AG04450 (cell line): ENCODE measurements at regions not wholly inside any gene's neighbourhood (a gene's known extent, or its start where the extent isn't known, plus 50 kb on each side); places are given as distances from the start of the nearest gene placed in this dataset.

Experiments used
- CTCF ChIA-PET: fragments of 300-600, 350-600 bp; formaldehyde crosslinking; extraction: SDS; loops from one replicate; lab custom pipeline; 2022; ENCODE audit warnings: antibody characterized with exemption, inconsistent platforms; lab: Charles Lee
- POLR2A ChIA-PET: fragments of 350-600 bp; formaldehyde crosslinking; extraction: SDS; loops from one replicate; lab custom pipeline; 2021; ENCODE audit warnings: antibody characterized with exemption, inconsistent platforms; lab: Yijun Ruan, JAX
- DNase-seq: peaks from one replicate; pipeline ENCODE4 v3.0.0-alpha.2; 2011; ENCODE audit warnings: low read depth, low spot score
- H3K27ac ChIP-seq: one replicate; pipeline ENCODE4 v1.5.1; 2012; ENCODE audit warnings: low read depth, low read length, control low read depth
- H3K27me3 ChIP-seq: one replicate; pipeline ENCODE4 v1.6.0; 2012; ENCODE audit warnings: low read length; ENCODE audit not compliant: control insufficient read depth, insufficient read depth
- H3K4me3 ChIP-seq: 2 replicates; pipeline ENCODE4 v1.5.1; 2011; ENCODE audit warnings: mild to moderate bottlenecking, low read depth, low read length, control low read depth
- H3K9me3 ChIP-seq: 2 replicates; pipeline ENCODE4 v1.5.1; 2012; ENCODE audit warnings: low read length; ENCODE audit not compliant: control insufficient read depth, insufficient read depth
- TF ChIP-seq, protein P1 (sequence below): IDR thresholded peaks from 2 replicates; pipeline ENCODE4 v1.5.1; 2011; ENCODE audit warnings: low read depth, low read length, control low read depth, inconsistent platforms

DNA sequence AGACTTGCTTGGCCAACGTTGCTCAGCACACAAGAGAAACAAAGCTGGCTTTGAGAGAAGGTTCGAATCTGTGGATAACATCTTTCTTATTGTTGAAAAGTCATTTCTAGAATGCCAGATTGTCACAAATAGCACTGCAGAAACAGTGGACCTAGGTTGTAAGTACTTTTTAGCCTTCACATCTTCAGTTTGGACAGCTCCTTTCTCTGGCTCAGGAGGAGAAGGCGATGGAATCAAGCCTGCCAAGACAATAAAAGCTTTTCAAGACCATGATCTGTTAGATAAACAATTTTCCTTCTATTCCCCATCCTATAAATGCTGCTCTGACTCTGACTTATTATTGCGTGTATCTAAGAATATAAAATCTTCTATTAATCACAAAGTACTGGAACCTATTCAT lies 615.2 kb upstream of the SEMA6A start:
- ChIA-PET CTCF (no interaction called here), POLR2A (no interaction called here)
- TF ChIP-seq, protein P1, sequence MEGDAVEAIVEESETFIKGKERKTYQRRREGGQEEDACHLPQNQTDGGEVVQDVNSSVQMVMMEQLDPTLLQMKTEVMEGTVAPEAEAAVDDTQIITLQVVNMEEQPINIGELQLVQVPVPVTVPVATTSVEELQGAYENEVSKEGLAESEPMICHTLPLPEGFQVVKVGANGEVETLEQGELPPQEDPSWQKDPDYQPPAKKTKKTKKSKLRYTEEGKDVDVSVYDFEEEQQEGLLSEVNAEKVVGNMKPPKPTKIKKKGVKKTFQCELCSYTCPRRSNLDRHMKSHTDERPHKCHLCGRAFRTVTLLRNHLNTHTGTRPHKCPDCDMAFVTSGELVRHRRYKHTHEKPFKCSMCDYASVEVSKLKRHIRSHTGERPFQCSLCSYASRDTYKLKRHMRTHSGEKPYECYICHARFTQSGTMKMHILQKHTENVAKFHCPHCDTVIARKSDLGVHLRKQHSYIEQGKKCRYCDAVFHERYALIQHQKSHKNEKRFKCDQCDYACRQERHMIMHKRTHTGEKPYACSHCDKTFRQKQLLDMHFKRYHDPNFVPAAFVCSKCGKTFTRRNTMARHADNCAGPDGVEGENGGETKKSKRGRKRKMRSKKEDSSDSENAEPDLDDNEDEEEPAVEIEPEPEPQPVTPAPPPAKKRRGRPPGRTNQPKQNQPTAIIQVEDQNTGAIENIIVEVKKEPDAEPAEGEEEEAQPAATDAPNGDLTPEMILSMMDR = no peak
- Histone ChIP-seq H3K27me3 (no peaks in the 10 kb centered on the region), H3K9me3 (no peaks in the 10 kb centered on the region; the same call in 1 of the 2 replicates), H3K4me3 (no peak overlapping the region), H3K27ac (no peak overlapping the region)
- no peak for DNase-seq

DNA sequence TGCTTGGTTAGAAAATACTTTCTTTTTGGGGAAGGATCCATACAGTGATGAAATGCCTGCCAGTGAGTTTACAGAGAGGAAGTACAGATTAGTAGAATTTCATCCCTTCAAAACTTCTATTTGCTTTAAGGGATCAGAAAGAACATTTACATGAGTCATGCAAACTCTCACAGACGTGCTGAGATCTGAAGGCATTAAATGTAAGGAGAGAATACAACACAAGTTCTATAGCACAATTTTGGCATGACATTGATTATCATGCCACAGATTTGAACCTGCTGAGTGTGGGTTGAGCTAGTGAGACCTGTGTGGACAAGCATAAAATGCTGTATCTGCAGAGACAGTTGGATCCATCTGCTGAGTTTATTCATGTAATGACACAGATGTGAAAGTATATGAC lies 613.6 kb upstream of the SEMA6A start:
- ChIA-PET CTCF (no interaction called here), POLR2A (no interaction called here)
- TF ChIP-seq, protein P1 = no peak

GRCh38 chr5:117186751-117187150 lies 612.1 kb upstream of the SEMA6A start:
- CTCF ChIA-PET = no interaction called here
- Histone ChIP-seq H3K4me3 (no peak overlapping the region), H3K27me3 (no peaks in the 10 kb centered on the region), H3K9me3 (no peaks in the 10 kb centered on the region; the same call in 1 of the 2 replicates), H3K27ac (no peak overlapping the region)
- TF ChIP-seq, protein P1 = no peak
- POLR2A ChIA-PET = no interaction called here
- no peak for DNase-seq

More for the DNA sequence above, 613.6 kb upstream of the SEMA6A start:
- H3K27me3 ChIP-seq = no peaks in the 10 kb centered on the region
- H3K4me3 ChIP-seq = no peak overlapping the region
- no peak for DNase-seq
- H3K27ac ChIP-seq = no peak overlapping the region
- no peaks in the 10 kb centered on the region; the same call in 1 of the 2 replicates for H3K9me3 ChIP-seq

DNA sequence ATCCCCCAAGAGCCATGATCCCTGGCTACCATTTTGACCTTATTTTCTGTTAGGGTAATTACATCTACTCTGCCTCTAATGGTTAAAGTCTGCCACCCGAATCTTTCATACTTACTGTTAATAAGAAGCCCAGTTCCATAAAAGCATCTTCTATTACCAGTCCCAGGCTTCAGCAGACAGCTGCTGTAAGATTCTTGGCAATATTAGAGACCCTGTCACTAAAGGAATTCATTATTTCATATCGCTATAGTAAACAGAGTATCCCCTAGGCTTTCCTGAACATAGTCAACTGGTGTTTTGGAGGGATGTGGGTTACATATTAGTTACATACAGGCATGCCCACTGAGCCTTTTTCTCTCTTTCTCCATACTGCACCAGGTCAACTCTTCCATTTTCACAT lies 608.7 kb upstream of the SEMA6A start:
- no peak for DNase-seq
- H3K4me3 ChIP-seq = no peak overlapping the region
- CTCF ChIA-PET = no interaction called here
- H3K27ac ChIP-seq = no peak overlapping the region
- POLR2A ChIA-PET = no interaction called here
- TF ChIP-seq, protein P1 = no peak
- no peaks in the 10 kb centered on the region for H3K27me3 ChIP-seq
- H3K9me3 ChIP-seq = no peaks in the 10 kb centered on the region

DNA sequence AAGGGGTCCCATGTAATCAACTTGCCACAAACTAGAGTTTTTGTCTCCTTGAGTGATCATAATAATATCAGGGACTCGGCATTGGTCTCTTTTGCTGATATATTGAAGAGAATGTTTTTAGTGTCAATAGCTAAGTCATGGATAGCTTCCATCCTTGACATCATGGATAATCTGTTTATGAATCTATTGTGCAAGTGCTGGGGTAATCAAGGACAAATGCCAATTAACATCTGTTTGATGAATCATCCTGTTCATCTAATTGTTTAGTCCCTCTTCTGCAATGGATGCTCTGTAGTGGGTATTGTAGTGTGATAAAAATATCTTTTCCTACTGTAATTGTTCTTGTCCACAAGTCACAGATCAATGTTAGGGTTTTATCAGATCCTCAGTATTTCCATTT lies 607.5 kb upstream of the SEMA6A start:
- H3K27ac ChIP-seq = no peak overlapping the region
- CTCF ChIA-PET = no interaction called here

More for the DNA sequence above, 607.5 kb upstream of the SEMA6A start:
- POLR2A ChIA-PET = no interaction called here
- no peaks in the 10 kb centered on the region for H3K27me3 ChIP-seq
- no peaks in the 10 kb centered on the region for H3K9me3 ChIP-seq
- no peak overlapping the region for H3K4me3 ChIP-seq
- TF ChIP-seq, protein P1 = no peak
- DNase-seq = no peak
